Esophagus squamous epithelium (tissue), 4 donors: ENCODE measurements at regions not wholly inside any gene's neighbourhood (a gene's known extent, or its start where the extent isn't known, plus 50 kb on each side); places are given as distances from the start of the nearest gene placed in this dataset.

Experiments
- CTCF ChIP-seq, 6 experiments: fragments of 450-650 bp in 4 of 6; fragments of 200-600 bp in 2 of 6; sonication (generic) in 2 of 6; IDR thresholded peaks; one replicate each; pipeline ENCODE4 v1.5.1; 2016 to 2019; ENCODE audit warnings: antibody characterized with exemption in 6 of 6, mild to moderate bottlenecking in 4 of 6, moderate library complexity in 4 of 6
- POLR2A ChIP-seq, 4 donors: fragments of 450-650 bp; IDR thresholded peaks; one replicate each; pipeline ENCODE4 v1.6.1; 2017; ENCODE audit warnings: antibody characterized with exemption in 4 of 4, mild to moderate bottlenecking in 4 of 4, moderate library complexity in 3 of 4

DNA sequence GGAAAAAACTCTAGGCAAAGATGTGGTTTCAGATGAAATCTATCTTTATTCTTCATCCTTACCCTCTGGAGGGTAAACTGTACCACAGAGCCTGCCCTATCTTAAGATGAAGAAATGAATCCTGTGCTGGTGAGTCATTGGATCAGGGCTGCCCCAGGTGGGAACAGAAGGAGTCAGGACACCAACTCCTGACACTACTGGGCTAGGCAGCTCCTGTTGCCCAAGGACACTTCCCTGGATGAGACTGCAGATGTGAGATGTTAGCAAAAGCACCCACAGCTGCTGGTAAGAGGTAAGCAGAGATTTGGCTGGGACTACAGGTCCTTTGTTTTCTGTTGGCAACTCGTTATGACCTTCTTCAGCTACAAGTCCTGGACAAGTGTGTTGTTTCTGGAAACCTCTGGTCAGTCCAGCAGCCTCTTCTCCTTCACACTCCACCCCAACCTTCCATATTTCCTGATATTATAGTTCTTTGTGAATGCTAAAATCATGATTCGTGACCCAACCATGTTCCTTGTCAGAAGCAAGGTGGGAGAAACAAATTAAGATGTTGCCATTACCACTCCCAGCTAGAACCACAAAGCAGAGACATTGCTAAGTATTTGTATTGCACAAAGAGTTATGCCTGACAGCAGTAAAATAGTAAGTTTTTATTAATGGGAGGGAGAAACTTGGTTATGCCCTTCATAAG lies 104.2 kb upstream of the TGFBR2 start:
- no peak for TF ChIP-seq CTCF (IDR thresholded peaks at IDR 0.05)
- no peak for TF ChIP-seq POLR2A (IDR thresholded peaks at IDR 0.05)
